Activated CD8-positive, alpha-beta memory T cell treated with anti-CD3 and anti-CD28 coated beads, Interleukin-2, amount 50 U/mL, for 24 hours (primary cell): ENCODE measurements at regions not wholly inside any gene's neighbourhood (a gene's known extent, or its start where the extent isn't known, plus 50 kb on each side); places are given as distances from the start of the nearest gene placed in this dataset.

Source experiments
- DNase-seq: peaks from one replicate; pipeline ENCODE4 v3.0.0-alpha.2; 2020; ENCODE audit errors: extremely low read depth

DNA sequence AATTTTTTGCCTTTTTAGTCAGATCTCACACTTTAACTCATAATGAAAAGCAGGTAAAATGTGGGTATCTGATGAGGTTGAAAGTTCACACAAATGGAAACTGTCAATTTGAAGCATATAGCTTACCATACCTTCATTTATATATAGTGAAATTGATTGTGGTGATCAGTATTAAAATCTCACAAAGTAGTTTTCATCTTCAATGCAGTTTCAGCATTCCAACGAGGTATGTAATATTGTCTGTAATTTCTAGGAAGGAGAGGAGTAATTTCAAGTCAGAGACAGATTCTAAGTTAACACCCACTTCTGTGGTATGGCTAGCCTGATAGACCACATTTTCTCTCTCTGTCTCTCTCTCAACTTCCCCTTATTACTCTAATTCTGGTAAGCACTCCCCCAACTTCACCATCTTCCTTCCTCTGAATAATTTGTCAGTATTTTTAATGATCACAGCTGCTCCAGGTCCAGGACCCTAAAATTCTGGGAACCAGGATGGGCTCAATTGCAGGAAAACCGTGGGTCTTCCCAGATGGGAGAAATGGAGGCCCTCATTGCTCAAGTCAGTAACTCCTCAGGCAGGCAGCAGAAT is 455.7 kb downstream of the FGF9 start:
- no peak for DNase-seq

DNA sequence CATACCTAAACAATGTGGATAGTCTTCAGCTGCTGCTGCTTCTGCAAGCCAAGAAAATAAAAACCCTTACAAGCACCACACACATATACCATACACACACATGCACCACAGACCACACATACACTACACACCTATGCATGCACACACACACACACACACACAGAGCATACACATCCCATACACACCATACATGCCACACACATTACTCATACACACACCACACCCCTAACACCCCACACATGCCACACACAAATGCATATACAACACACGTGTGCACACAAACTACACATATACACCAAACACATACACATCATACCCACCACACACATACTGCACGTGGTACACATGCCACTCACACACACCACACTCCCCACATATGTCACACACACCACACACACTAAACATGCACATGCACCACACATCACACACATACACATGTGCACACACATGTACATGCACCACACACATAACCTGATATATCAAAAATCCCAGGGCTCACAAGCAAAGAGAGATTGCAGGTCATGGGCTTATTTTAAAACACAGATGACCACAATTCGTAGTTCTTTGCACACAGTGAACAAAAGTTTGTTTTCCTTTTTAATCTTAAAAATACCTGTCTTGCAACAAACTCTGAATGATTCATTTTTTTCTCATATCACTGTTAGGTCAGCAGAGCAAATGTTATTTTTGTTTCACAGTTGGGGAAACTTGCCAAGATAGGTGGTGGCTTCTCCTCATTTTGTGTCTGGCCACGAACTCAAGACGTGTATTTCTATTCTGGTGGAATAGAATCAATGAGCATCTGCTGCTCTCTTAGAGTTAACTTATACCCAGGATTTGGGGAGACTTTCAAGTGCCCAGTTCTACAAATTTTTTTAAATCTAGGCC is 456.6 kb downstream of the FGF9 start:
- no peak for DNase-seq

DNA sequence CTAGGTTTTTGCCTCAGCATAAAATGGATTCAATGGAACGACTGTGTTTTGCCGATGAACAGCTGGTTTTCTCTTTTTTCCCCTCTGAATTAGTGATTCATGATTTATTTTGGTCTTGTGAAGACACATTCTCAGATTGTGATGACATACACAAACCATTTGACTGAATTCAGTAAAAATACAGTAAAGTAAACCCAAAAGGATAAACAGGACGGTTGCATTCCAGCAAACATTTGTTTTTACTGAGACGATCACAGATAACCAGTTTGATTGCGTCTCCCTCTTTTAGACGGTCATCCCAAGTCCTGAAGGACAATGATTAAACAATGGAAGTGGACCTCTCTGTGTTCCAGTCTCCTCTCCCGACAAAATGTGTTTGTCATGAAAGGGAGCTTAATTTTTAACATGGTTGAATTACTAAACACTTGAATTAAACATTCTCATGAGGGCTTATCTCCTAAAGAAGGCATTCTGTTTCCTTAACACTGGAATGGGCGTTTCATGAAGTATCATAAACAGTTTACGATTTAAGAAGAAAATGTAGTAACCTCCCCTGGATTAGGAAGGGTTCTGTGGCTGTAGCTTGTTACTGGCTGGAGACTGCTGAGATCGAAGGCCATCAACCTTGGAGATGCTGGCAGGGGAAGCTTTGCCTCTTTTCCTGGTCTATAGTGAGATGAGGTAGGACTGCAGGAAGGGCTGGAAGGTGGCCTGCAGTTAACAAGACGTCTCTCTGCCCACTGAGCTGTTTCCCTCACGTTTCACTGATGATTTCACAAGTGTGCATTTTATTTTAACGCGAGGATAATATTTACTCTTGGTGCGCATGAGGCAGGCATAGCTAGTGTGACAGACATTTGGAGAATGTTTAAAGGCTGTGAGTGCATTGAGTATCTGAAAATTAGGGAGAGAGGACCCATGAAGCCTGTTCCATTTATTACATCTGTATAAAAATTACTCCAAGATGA is 457.9 kb downstream of the FGF9 start:
- no peak for DNase-seq

DNA sequence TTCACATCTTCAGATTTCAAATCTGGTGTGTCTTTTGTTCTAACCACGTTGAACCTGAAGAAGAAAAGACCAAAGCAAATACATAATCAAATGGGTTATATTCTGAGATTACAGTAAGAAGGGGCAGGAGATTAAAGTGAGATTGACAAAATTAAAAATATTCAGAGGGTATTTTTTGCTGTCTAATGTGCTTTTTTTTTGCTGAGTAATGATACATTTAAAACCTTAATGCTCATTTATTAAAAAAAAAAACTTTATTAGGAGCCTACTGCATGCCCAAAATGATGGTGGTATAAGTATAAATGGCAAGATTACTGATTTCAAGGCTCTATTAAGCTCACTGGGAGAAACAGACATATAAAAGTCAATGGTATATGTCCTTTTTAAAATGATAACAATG is 459.4 kb downstream of the FGF9 start:
- no peak for DNase-seq

DNA sequence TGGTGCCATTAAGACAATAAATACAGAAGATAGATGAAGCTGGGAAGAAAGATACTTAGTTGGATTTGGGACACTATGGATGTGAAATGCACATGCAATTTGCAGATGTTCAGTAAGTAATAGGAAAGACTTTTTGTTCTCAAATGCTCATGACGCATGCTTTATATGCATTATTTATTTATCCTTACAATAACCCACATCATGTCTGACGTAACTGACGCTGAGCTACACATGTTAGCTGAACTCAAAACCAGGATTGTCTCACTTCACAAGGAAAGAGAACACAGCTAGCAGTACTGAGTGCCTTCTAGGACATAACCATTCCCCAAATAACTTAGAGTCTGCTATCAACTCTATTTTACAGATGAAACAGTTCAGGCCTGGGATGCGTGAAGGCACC is 463.4 kb downstream of the FGF9 start:
- no peak for DNase-seq

DNA sequence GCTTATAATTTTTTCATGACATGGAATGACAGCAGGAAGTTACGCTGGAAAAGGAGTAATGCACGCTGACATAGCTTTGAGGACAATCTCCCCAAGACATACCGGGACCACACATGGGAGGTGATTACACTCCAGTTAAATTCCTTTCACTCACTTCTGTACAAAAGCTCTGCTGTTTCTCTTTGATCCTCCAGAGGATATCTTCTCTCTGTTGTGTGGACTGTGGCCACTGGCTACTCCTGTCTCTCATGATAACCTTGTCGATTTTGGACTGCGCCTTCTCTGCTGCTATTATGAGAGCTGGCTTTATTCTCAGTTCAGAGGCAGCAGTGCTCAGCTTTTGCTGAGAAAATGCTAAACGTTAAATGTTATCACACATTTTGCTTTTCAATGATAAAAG is 464.6 kb downstream of the FGF9 start:
- no peak for DNase-seq

DNA sequence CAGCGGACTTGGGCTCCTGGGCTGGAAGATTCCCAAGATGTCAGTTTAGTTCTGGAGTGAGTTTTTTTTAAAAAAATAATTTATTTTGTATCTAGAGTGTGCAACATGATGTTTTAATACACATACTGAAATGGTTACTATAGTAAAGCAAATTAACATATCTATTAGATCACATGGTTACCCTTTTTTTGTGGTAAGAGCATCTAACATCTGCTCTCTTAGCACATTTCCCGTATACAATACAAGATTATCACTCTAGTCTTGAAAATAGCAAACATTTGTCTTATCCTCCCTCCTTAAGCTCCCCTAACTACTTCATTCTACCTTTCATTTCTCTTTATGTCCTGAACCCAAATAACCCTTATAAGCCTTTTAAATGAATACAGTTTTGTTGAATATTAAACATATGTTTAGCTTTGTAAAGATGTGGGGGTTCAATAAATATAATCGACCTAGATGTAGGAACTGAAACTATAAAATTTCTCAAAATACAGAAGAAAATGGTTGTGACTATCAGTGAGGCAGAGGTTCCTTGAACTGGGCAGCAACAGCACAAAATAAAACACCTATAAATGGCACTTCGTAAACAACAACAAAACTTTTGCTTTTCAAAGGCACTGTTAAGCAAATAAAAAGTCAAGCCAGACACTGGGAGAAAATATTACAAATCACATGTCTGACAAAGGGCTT is 466.6 kb downstream of the FGF9 start:
- DNase-seq: no peak

DNA sequence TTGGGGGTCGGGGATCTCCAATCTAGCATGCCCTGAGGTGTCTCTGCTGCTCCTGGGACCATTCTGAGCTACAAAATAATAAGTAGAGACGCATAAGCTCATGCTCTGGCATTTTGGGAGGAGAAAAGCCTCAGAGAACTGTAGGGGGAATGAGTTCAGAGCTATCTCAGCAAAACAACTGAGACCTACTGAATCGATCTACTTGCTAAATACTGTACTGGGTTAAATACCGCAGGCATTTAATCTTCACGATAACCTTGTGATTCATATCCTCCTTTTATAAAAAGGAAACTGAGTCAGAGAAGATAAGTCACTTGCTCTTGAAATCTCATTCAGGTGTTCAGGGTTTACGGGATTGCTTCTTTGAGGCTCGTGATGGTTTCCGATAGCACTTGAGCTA is 468.1 kb downstream of the FGF9 start:
- no peak for DNase-seq

DNA sequence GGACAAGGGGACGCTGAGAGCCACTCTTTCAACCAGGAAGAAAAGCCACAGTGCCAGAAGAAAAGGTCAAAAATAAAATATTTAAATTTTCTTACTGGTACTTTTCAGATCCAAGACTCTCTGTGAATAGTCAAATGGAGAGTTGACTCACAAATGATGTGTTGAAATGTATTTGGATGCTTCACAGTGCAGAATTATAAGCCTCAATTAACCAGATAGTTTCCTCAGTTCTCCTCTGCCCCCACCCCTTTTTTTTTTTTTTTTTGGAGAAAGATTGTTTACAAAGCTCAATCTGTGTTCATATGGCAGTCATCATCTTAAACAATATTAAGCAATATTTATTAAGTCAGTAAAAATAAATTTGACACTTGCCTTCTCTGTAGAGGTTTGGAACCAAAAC is 470.8 kb downstream of the FGF9 start:
- DNase-seq: no peak

DNA sequence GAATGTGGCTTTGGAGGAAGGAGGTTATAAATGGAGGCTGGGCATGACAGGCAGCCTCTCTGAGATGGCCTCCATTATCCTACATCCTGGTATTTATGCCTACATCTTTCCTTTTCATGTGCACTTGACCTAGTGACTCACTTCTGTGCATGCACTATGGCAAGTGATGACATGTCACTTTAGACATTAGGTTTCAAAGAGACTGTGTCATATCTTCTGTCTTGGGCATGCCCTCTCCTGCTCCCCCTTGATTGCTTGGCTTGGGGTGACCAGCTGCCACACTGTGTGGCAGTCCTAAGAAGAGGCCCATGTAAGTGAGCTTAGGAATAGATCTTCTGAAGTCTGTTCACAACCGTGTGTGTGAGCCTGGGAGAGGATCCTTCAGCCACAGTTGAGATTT is 472.8 kb downstream of the FGF9 start:
- no peak for DNase-seq

DNA sequence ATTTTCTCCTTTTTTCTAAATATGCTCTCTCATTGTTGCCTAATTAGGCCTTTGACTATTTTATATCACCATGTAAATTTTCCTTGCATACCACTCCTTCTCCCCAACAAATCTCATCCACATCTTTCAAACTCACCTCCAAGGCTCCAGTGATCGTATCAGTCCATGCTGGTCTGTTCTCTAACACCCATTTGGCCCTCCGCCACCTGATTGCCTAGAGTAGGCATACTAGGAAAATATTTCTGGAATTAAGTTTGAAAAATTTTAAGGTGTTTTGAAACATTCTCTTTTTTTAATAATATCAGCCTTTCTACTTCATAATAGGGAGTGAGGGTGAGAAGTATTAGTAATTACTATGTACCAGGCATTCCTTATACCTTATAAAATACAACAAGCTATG is 473.9 kb downstream of the FGF9 start:
- DNase-seq: no peak

DNA sequence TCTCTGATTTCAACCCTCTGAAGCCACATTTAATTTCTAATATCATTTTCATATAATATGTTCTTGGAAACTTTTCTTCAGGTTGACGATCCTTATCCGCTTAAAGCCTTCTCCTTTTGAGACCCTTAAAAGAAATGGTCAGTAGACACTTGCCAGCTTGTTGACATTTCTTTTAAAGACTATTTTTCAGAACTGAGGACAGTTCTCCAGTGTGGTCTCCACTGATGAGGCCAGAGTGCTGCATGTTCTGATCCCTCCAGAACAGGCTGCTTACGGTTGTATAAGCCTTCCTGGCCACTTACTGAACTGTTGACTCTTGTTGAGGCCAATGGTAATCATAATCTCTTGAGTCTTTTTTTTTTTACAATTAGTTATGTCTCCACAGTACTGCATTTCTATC is 477.3 kb downstream of the FGF9 start:
- DNase-seq: no peak

DNA sequence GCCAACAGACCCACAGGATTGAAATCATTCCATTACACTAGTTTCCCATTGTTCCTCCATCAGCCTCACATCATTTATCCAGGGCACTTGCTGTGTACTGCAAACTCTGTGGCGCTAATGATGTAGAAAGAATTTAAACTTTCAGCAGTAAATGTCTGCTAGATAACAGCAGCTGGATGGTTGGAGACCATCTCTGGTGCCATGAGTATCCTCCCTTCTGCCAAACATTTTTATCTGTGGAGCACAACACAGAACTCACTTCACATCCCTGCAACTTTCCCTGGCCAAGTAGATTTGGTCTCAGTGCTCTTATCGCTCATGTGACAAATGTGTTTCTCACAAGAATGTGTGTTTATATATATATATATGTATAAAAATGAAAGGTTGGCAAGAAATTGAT is 481.9 kb downstream of the FGF9 start:
- DNase-seq: no peak

DNA sequence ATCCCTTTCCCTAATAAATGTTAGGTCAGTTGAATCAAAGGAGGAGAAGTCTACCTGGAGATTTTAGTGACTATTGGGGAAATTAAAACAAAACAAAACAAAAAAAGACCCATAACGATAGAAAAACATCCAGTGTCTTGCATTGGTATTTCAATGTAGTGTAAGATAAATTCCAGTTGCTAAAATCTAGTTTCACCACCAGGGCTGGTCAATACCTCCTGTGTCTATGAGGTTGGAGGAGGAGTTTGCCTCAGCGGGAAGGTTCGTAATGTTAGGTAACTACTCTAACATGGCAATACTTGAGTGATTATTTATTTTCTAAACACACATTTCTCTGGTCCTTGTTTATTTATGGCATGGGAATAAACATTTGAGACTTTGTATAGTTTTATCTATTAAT is 483.2 kb downstream of the FGF9 start:
- DNase-seq: no peak

DNA sequence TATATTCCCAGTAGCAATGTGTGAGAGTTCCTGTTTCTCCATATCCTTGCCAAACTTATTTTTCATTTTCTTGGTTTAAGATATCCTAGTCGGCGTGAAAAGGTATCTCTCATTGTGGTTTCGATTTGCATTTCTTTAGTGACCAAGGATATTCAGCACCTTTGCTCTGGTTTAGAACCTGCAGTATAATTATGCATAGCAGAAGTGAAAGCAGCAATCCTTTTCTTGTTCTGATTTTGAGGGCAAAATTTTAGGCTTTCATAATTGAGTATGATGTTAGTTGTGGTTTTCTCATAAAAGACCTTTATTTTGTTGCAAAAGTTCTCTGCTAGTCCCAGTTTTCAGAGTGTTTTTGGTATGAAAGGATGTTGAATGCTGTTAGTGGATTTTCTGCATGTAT is 491.0 kb downstream of the FGF9 start:
- no peak for DNase-seq

DNA sequence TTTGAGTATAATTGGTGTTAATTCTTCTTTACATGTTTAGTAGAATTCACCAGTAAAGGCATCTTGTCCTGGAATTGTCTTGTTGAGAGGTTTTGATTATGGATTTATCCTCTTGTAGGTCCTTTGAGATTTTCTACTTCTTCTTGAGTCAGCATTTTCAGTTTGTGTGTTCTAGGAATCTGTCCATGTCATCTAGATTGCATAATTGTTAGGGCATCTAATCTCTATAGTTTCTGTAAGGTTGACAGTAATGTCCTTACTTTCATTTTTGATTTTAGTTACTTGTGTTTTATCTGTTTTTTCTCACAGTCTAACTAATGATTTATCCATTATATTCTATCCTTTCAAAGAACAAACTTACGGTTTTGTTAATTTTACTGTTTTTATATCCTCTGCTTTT is 492.0 kb downstream of the FGF9 start:
- no peak for DNase-seq

DNA sequence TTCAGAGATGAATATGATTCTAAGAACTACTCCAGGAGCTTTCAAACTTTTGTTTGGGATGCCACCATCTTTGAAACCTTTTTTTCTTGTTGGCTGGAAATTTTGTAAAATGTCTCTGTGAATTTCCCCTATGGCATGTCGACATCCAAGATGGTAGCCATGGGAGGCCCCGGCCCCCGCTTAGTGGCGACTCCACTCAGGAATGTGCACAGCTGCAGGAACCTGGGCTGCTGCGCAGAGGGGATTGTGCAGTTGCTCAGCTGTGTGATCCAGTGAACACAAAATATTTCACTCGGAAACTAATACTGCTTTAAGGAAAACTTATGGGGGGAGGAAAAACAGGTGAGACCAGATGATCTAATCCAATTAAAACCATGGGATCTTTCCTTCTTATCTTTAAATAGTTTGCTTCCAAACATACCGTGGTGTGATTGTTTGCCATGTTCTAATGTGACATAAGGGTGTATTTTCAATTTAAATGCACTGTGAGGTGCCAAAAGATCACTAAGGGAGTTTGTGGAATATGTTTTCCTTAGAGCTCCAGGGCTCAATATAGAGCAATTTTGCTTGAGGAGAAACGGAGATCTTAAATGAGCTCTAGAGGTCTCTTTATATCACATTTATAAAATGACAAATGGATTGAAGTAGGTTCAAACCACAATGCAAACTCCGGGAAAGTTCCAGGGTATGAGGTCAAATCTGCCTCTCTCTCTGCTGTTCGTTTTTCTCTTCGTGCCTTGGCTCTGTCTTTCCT is 497.7 kb downstream of the FGF9 start:
- no peak for DNase-seq

DNA sequence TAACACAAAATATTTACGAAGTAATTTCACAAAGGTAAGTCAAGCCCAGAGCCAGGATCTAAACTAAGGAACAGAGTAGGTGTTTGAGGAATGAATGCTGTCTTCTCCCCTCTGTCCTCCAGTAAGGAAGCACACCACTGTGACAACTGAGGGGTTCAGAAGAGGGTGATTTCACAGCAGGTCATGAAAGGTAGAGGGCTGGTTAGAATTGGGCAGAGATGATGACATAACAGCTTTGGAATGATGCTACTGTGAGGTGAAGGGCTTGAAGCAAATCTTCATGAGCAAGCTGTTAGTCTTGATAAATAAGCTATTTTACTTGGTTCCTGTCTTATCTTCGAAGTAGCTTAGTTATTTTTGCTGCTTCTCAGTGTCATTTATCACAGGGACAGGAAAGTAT is 498.6 kb downstream of the FGF9 start:
- no peak for DNase-seq

DNA sequence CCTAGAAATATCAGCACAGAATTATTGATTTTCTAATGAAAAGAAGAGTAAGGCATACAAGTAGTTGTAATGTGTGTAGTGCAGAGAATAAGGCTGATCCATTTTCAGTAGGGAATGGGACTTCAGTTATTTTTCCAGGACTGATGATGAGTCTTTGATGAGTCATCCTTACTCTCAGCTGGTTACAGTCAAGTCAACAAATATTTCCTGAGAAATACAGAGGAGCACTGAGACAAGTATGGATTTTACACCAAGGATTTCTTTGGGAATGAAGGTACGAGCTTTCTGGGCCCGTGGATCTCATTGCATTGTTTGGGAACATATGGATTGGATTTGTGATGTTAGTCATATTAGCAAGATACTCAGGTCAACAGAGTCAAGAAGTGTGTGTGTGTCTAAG is 502.7 kb downstream of the FGF9 start:
- no peak for DNase-seq

DNA sequence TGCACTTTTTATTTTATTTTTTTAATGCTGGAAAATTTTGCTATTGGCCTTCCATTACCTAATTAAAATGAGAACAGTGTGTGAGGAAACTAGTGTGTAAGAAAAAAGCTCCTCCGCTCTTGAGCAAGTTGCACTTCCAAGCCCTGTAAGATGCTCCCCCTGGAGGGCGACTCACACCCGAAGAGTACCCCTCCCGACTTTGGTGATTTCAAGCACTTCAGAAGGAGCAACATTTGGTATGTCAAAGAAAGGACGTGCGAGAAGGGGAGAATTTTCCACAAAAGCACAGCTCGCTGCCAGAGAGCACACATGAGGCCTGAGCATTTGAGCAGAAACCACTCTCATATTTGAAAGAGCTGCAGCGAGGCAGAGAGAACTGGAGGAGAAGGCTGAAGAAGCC is 504.4 kb downstream of the FGF9 start:
- DNase-seq: no peak

DNA sequence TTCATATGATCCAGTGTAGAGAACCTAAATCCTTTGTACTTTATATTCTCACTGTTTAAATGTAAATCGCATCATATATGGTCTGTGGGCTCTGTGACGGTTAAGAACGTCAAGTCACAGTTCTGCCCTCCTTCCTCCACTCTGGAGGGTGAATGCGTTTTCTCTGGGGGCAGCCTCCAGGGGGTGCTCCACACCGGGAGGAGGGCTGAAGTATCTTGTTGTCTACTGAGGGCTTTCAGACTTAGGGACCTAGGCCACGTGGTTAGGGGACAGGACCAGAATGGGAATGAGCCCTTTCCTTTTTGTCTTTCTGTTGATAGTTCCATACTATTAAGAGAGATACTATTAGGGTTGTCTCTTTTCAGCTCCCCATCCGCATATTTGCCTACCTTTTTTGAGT is 504.9 kb downstream of the FGF9 start:
- DNase-seq: no peak
